GM21576 (cell line): ENCODE measurements at regions not wholly inside any gene's neighbourhood (a gene's known extent, or its start where the extent isn't known, plus 50 kb on each side); places are given as distances from the start of the nearest gene placed in this dataset.
"Not testable (repeated sequence)": the region's sequence is repeated elsewhere in the genome, so short reads cannot be mapped to it uniquely, and the experiment has no call there.

Experiments
- ATAC-seq: cut with Tn5 transposase; IDR thresholded peaks from one replicate; pipeline ENCODE4 v1.9.1; 2021; ENCODE audit warnings: mild to moderate bottlenecking, moderate library complexity; ENCODE audit not compliant: unreplicated experiment

- no peak for ATAC-seq
Observed at GRCh38 chr12:91896286-91897024, 249.2 kb downstream of the BTG1 start.

GRCh38 chr12:91894911-91895310 is 250.7 kb downstream of the BTG1 start:
- ATAC-seq = no peak

GRCh38 chr12:91893476-91893875 is 252.2 kb downstream of the BTG1 start:
- ATAC-seq = no peak

- ATAC-seq = no peak
Observed at GRCh38 chr12:91892081-91892855, 253.4 kb downstream of the BTG1 start.

- no peak for ATAC-seq
Observed at GRCh38 chr12:91890742-91891141, 254.9 kb downstream of the BTG1 start.

- ATAC-seq = no peak
Observed at GRCh38 chr12:91889910-91890309, 255.7 kb downstream of the BTG1 start.

- ATAC-seq = no peak
Observed at GRCh38 chr12:91889059-91889458, 256.6 kb downstream of the BTG1 start.

GRCh38 chr12:91887957-91888356 is 257.7 kb downstream of the BTG1 start:
- no peak for ATAC-seq

GRCh38 chr12:91885851-91886731 is 259.6 kb downstream of the BTG1 start:
- no peak for ATAC-seq

GRCh38 chr12:91884230-91884629 is 261.4 kb downstream of the BTG1 start:
- no peak for ATAC-seq

GRCh38 chr12:91883811-91884210 is 261.8 kb downstream of the BTG1 start:
- no peak for ATAC-seq

- ATAC-seq = no peak
Observed at GRCh38 chr12:91882910-91883309, 262.7 kb downstream of the BTG1 start.

- ATAC-seq = no peak
Observed at GRCh38 chr12:91880528-91880927, 265.1 kb downstream of the BTG1 start.

- no peak for ATAC-seq
Observed at GRCh38 chr12:91877456-91878235, 268.0 kb downstream of the BTG1 start.

- peak; percentile 79 for ATAC-seq
Observed at GRCh38 chr12:91877022-91877421, 268.6 kb downstream of the BTG1 start.

GRCh38 chr12:91875671-91876070 is 270.0 kb downstream of the BTG1 start:
- not testable (repeated sequence) for ATAC-seq

- ATAC-seq = no peak
Observed at GRCh38 chr12:91874086-91874865, 271.4 kb downstream of the BTG1 start.

- ATAC-seq = no peak
Observed at GRCh38 chr12:91871751-91872150, 273.9 kb downstream of the BTG1 start.

GRCh38 chr12:91870872-91871707 is 274.6 kb downstream of the BTG1 start:
- no peak for ATAC-seq
